Fibroblast of lung (primary cell): ENCODE measurements at regions not wholly inside any gene's neighbourhood (a gene's known extent, or its start where the extent isn't known, plus 50 kb on each side); places are given as distances from the start of the nearest gene placed in this dataset.

ENCODE experiments used
- CTCF ChIP-seq, 2 donors: IDR thresholded peaks in 1 of 2; conservative IDR thresholded peaks in 1 of 2; 1 replicate in 1 of 2; 2 replicates in 1 of 2; pipeline ENCODE4 v1.5.1; 2011 to 2012; ENCODE audit warnings: low read length in 2 of 2, control low read depth in 1 of 2, inconsistent platforms in 1 of 2, low read depth in 1 of 2, mild to moderate bottlenecking in 1 of 2
- EZH2 ChIP-seq: IDR thresholded peaks from 2 replicates; pipeline ENCODE4 v1.5.1; 2012; ENCODE audit warnings: low read length, control low read depth, mild to moderate bottlenecking; ENCODE audit errors: missing control alignments

- no peak for TF ChIP-seq CTCF (conservative IDR thresholded peaks at IDR 0.05 in 1 of 2, IDR thresholded peaks at IDR 0.05 in 1 of 2; ENCODE audit: low read depth in 1 of 2, low read length in 2 of 2)
- no peak for TF ChIP-seq EZH2
Measured at GRCh38 chr17:55852734-55853133, 101.9 kb downstream of the PCTP start.
